SU-DHL-6 (cell line): ENCODE measurements at regions not wholly inside any gene's neighbourhood (a gene's known extent, or its start where the extent isn't known, plus 50 kb on each side); places are given as distances from the start of the nearest gene placed in this dataset.

Source experiments
- EZH2phosphoT487 ChIP-seq: fragments of 200-600 bp; sonication (generic), shearing (Covaris generic); conservative IDR thresholded peaks from 2 replicates; pipeline ENCODE4 v1.6.1; 2018; ENCODE audit warnings: mild to moderate bottlenecking, antibody characterized with exemption, low read length, moderate library complexity, mixed read lengths
- TF ChIP-seq, protein P1 (sequence below): fragments of 200-600 bp; sonication (generic); IDR thresholded peaks from one replicate; pipeline ENCODE4 v1.5.1; 2017; ENCODE audit warnings: antibody characterized with exemption, mild to moderate bottlenecking, low read length, moderate library complexity; ENCODE audit not compliant: insufficient read depth, poor library complexity, severe bottlenecking

GRCh38 chr4:129926936-129927335 lies 831.0 kb downstream of the C4orf33 start:
- TF ChIP-seq, protein P1, sequence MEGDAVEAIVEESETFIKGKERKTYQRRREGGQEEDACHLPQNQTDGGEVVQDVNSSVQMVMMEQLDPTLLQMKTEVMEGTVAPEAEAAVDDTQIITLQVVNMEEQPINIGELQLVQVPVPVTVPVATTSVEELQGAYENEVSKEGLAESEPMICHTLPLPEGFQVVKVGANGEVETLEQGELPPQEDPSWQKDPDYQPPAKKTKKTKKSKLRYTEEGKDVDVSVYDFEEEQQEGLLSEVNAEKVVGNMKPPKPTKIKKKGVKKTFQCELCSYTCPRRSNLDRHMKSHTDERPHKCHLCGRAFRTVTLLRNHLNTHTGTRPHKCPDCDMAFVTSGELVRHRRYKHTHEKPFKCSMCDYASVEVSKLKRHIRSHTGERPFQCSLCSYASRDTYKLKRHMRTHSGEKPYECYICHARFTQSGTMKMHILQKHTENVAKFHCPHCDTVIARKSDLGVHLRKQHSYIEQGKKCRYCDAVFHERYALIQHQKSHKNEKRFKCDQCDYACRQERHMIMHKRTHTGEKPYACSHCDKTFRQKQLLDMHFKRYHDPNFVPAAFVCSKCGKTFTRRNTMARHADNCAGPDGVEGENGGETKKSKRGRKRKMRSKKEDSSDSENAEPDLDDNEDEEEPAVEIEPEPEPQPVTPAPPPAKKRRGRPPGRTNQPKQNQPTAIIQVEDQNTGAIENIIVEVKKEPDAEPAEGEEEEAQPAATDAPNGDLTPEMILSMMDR = no peak
- no peak for TF ChIP-seq EZH2phosphoT487
